Neutrophil (primary cell): ENCODE measurements at regions not wholly inside any gene's neighbourhood (a gene's known extent, or its start where the extent isn't known, plus 50 kb on each side); places are given as distances from the start of the nearest gene placed in this dataset.

Source experiments
- H3K27ac ChIP-seq: fragments of 200-600 bp; sonication (generic); 2 replicates; pipeline ENCODE4 v1.5.1; 2016; ENCODE audit warnings: mild to moderate bottlenecking, moderate library complexity
- H3K27me3 ChIP-seq: fragments of 200-600 bp; sonication (generic); 2 replicates; pipeline ENCODE4 v1.6.0; 2016; ENCODE audit warnings: mild to moderate bottlenecking
- H3K36me3 ChIP-seq: fragments of 200-600 bp; sonication (generic); 2 replicates; pipeline ENCODE4 v1.5.1; 2017
- H3K4me1 ChIP-seq, 2 experiments: fragments of 200-600 bp in 1 of 2; sonication (generic) in 1 of 2; 1 replicate in 1 of 2; 2 replicates in 1 of 2; pipeline versions ENCODE4 v1.5.1 to v1.6.1; 2013 to 2016; ENCODE audit warnings: low read depth in 1 of 2, low read length in 1 of 2, mild to moderate bottlenecking in 1 of 2, moderate library complexity in 1 of 2; ENCODE audit not compliant: control insufficient read depth in 1 of 2, insufficient read depth in 1 of 2
- H3K4me3 ChIP-seq, 2 experiments: fragments of 200-600 bp in 1 of 2; sonication (generic) in 1 of 2; 1 replicate in 1 of 2; 2 replicates in 1 of 2; pipeline ENCODE4 v1.5.1; 2013 to 2016; ENCODE audit warnings: low read depth in 1 of 2, low read length in 1 of 2, mild to moderate bottlenecking in 1 of 2, moderate library complexity in 1 of 2
- H3K9me3 ChIP-seq: fragments of 200-600 bp; sonication (generic); 2 replicates; pipeline ENCODE4 v1.5.1; 2016
- TF ChIP-seq, protein P1 (sequence below): fragments of 200-600 bp; sonication (generic); IDR thresholded peaks from 2 replicates; pipeline ENCODE4 v1.5.1; 2016; ENCODE audit warnings: antibody characterized with exemption

DNA sequence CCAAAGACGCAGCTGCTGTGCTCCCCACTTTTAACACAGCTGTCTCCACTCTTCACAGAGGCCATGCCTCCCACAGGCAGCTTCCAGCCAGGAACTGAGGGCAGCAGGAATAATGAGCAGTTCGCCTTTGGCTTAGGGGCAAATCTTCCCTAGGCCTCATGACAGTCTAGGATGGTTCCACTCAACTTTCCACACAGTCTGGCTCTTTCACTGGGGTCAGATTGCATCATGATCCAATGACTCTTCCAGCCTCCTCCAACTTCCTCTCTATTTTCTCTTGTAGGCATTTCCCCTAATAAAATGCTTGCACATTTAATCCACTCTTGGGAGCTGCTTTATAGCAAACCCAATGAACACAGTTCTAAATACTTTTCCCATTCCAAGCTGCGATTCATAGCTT lies 271.6 kb upstream of the ATP2B1 start:
- no peak overlapping the region for H3K27ac ChIP-seq
- no peaks in the 10 kb centered on the region for H3K9me3 ChIP-seq
- no peak overlapping the region for H3K4me3 ChIP-seq
- no peaks in the 10 kb centered on the region for H3K27me3 ChIP-seq
- TF ChIP-seq, protein P1, sequence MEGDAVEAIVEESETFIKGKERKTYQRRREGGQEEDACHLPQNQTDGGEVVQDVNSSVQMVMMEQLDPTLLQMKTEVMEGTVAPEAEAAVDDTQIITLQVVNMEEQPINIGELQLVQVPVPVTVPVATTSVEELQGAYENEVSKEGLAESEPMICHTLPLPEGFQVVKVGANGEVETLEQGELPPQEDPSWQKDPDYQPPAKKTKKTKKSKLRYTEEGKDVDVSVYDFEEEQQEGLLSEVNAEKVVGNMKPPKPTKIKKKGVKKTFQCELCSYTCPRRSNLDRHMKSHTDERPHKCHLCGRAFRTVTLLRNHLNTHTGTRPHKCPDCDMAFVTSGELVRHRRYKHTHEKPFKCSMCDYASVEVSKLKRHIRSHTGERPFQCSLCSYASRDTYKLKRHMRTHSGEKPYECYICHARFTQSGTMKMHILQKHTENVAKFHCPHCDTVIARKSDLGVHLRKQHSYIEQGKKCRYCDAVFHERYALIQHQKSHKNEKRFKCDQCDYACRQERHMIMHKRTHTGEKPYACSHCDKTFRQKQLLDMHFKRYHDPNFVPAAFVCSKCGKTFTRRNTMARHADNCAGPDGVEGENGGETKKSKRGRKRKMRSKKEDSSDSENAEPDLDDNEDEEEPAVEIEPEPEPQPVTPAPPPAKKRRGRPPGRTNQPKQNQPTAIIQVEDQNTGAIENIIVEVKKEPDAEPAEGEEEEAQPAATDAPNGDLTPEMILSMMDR = no peak
- H3K4me1 ChIP-seq = no peaks in the 10 kb centered on the region
- H3K36me3 ChIP-seq = no peaks in the 10 kb centered on the region

DNA sequence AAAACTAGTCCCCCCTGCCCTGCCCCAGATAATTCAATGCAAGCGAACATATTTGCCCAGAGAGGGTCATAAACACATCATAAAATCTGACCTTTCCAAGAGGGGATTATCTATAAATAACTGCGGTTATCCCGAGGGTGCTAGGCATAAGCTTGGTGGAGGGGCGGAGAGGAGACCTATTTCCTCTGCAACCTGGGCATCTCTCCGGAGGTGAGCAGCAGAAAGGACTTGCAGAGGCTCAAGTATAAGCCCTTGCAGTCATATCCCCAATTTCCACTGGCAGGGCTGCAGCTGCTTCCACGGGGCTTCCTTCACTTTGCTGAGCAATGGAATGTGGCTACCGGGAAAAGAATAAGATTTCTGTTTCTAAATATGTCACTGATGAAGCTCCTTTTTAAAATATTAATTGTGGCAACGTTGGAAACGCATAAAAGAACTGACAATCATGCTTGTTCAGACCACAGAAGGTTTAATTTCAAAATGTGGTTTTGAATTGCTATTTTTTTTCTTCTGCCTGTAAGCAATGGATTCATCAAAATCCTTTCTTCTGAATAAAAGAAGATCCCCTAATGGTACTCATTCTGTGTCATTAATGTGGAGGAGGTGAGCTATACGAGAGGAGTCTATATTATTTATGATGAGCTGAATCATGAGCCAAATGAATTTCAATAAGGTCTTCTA lies 268.9 kb upstream of the ATP2B1 start:
- Histone ChIP-seq H3K4me1 (no peaks in the 10 kb centered on the region), H3K4me3 (no peak overlapping the region), H3K9me3 (no peaks in the 10 kb centered on the region), H3K27ac (no peak overlapping the region), H3K36me3 (no peaks in the 10 kb centered on the region), H3K27me3 (no peaks in the 10 kb centered on the region)
- TF ChIP-seq, protein P1 = no peak

DNA sequence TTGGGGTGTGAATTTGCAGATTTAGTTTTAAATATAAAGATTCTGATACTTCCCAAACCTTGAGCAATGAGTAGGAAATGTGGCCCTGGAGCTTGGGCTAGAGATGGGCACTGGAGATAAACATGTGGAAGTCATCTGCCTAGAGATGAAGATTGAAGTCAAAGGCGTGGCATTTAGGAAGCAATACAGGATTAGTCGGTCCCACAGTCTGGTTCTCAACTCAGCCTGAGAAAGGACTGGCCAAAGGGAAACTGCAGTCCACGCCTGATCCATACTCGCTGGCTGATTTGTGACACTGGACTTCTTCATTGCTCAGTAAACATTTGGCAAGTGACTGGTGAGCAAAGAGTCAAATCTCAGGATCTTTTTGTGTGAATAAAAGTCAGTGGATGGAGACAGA lies 268.2 kb upstream of the ATP2B1 start:
- Histone ChIP-seq H3K27ac (no peak overlapping the region), H3K4me1 (no peaks in the 10 kb centered on the region), H3K9me3 (no peaks in the 10 kb centered on the region), H3K4me3 (no peak overlapping the region), H3K27me3 (no peaks in the 10 kb centered on the region), H3K36me3 (no peaks in the 10 kb centered on the region)
- TF ChIP-seq, protein P1 = no peak

DNA sequence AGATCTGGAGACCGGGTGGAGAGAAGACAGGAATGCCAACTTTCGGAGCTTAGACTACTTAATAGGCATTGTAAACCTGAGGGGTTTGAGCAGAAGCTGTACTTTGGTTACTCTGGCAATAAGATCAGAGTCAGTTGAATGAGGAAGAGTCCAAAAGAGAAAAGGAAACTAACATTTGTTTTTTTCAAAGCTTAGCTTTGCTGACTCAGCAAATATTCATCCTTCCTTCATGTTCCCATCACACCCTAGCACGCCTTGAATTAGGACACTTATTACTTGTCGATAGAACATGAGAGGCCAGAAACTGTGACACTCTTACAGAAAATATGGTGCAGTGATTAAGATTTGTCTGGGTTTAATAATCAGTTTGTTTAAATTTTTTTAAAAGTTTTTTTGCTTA lies 266.9 kb upstream of the ATP2B1 start:
- H3K4me3 ChIP-seq = no peak overlapping the region
- no peaks in the 10 kb centered on the region for H3K9me3 ChIP-seq
- TF ChIP-seq, protein P1 = no peak
- no peaks in the 10 kb centered on the region for H3K4me1 ChIP-seq
- no peaks in the 10 kb centered on the region for H3K27me3 ChIP-seq
- H3K27ac ChIP-seq = no peak overlapping the region
- no peaks in the 10 kb centered on the region for H3K36me3 ChIP-seq

DNA sequence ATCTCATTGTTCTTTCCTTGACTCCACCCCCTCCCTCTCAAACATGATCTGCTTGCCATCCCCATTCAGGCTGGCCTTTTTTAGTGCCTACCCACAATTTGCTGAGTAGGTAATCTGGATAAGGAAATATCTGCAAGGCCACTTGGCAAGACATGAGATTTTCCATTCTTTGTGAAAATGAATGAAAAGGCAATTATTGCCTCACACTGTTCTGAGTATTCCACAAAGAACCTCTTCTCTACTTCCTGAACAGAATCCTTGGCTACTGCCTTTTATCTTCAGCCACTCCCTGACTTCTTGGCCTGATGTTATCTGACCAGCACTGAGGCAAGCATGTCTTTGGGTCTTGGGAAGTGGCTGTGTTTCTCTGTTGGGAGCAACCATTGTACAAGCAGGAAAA lies 263.2 kb upstream of the ATP2B1 start:
- TF ChIP-seq, protein P1 = no peak
- no peak overlapping the region for H3K27ac ChIP-seq

DNA sequence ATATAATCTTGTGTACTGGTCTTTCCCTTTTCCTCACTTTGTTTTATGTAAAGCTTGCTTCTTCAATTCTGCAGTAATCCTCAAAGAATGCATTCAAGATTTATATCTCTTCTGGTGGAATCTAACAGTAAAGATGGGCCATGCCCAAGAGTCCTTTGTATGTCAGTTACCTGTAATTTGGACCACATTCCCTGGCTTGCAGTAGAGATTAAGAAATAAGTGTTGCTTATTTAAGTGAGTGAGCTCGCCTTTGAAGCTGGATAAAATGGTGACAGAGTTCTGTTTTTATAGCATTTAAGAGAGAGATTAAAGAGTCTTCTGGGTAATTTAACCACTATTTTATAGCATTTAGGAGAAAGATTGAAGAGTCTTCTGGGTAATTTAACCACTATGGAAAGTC lies 262.1 kb upstream of the ATP2B1 start:
- H3K36me3 ChIP-seq = no peaks in the 10 kb centered on the region
- H3K4me3 ChIP-seq = no peak overlapping the region
- H3K9me3 ChIP-seq = no peaks in the 10 kb centered on the region
- no peaks in the 10 kb centered on the region for H3K27me3 ChIP-seq
- H3K27ac ChIP-seq = no peak overlapping the region
- no peaks in the 10 kb centered on the region for H3K4me1 ChIP-seq
- TF ChIP-seq, protein P1 = no peak

More for the DNA sequence above, 263.2 kb upstream of the ATP2B1 start:
- H3K4me3 ChIP-seq = no peak overlapping the region
- no peaks in the 10 kb centered on the region for H3K27me3 ChIP-seq
- no peaks in the 10 kb centered on the region for H3K9me3 ChIP-seq
- no peaks in the 10 kb centered on the region for H3K36me3 ChIP-seq
- H3K4me1 ChIP-seq = no peaks in the 10 kb centered on the region
